K562 (cell line): ENCODE measurements at regions not wholly inside any gene's neighbourhood (a gene's known extent, or its start where the extent isn't known, plus 50 kb on each side); places are given as distances from the start of the nearest gene placed in this dataset.

Source experiments
- ATAC-seq: fragments of 200-7000 bp; cut with Tn5 transposase; 3 replicates; pipeline ENCODE4 v1.9.1; 2020; ENCODE audit warnings: moderate library complexity
- BruUV-seq: library from RNA; stranded (reverse); fragments of 400-500 nt; replicated peaks from 2 replicates; lab custom pipeline; 2021; lab: Mats Ljungman, UMichigan
- CTCF ChIA-PET: fragments of 300-600 bp; formaldehyde crosslinking; extraction: SDS; loops from one replicate; lab custom pipeline; 2021; ENCODE audit warnings: low intra/inter-chr PET ratio; lab: Yijun Ruan, JAX
- POLR2A ChIA-PET: fragments of 300-600, 350-650 bp; sonication (Branson Sonifier 250); formaldehyde crosslinking; extraction: SDS; loops from one replicate; lab custom pipeline; 2021; ENCODE audit warnings: antibody characterized with exemption, inconsistent platforms; lab: Yijun Ruan, JAX
- DNase-seq, 4 experiments: peaks; one replicate each; pipeline versions ENCODE4 v3.0.0 to v3.0.0-alpha.2; 2011 to 2018; ENCODE audit warnings: low spot score in 3 of 4, mixed read lengths in 3 of 4; ENCODE audit errors: extremely low read depth in 1 of 4
- FAIRE-seq: peaks from 2 replicates; lab custom pipeline; 2011; peaks lifted over from hg19 to GRCh38; lab: Jason Lieb, UNC
- H2AFZ ChIP-seq: 2 replicates; pipeline ENCODE4 v1.6.0; 2011; ENCODE audit warnings: low read depth, low read length, control low read depth, inconsistent platforms
- H3K27ac ChIP-seq: fragments of 200-600 bp; 3 replicates; pipeline ENCODE4 v1.8.0; 2011; ENCODE audit warnings: low read depth, mild to moderate bottlenecking, control low read depth, inconsistent platforms, low read length, moderate library complexity, mixed read lengths; ENCODE audit errors: extremely low read depth
- H3K27me3 ChIP-seq, 2 experiments: fragments of 300-600 bp in 1 of 2; 2 replicates in 1 of 2; 3 replicates in 1 of 2; pipeline versions ENCODE4 v1.6.0 to v1.8.0; 2011; ENCODE audit warnings: inconsistent platforms in 2 of 2, low read length in 2 of 2, mild to moderate bottlenecking in 1 of 2, mixed read lengths in 1 of 2, moderate library complexity in 1 of 2; ENCODE audit not compliant: control insufficient read depth in 2 of 2, insufficient read depth in 2 of 2
- H3K36me3 ChIP-seq: fragments of 300-600 bp; 3 replicates; pipeline ENCODE4 v1.8.0; 2011; ENCODE audit warnings: mild to moderate bottlenecking, low read length, inconsistent platforms; ENCODE audit not compliant: control insufficient read depth, insufficient read depth
- H3K4me1 ChIP-seq, 2 experiments: fragments of 200-600 bp in 1 of 2; replicated peaks in 1 of 2; 2 replicates in 1 of 2; 3 replicates in 1 of 2; pipeline versions ENCODE4 v1.5.1 to v1.8.0; 2011; ENCODE audit warnings: inconsistent platforms in 2 of 2, low read length in 2 of 2, mild to moderate bottlenecking in 1 of 2, mixed read lengths in 1 of 2, moderate library complexity in 1 of 2; ENCODE audit not compliant: control insufficient read depth in 2 of 2, insufficient read depth in 2 of 2
- H3K4me2 ChIP-seq: 2 replicates; pipeline ENCODE4 v1.6.1; 2011; ENCODE audit warnings: low read length, control low read depth, inconsistent platforms, mixed read lengths; ENCODE audit not compliant: insufficient read depth
- H3K4me3 ChIP-seq: fragments of 200-600 bp; sonication (generic), shearing (Covaris generic); 2 replicates; pipeline ENCODE4 v1.5.1; 2016; ENCODE audit warnings: control low read depth, inconsistent platforms
- H3K79me2 ChIP-seq: fragments of 200-600 bp; 3 replicates; pipeline ENCODE4 v1.8.0; 2011; ENCODE audit warnings: low read length, inconsistent platforms; ENCODE audit not compliant: control insufficient read depth, insufficient read depth
- H3K9ac ChIP-seq, 2 experiments: 2 replicates each; pipeline versions ENCODE4 v1.6.0 to v1.6.1; 2011; ENCODE audit warnings: low read depth in 2 of 2, low read length in 2 of 2, control low read depth in 1 of 2, inconsistent platforms in 1 of 2, mild to moderate bottlenecking in 1 of 2, mixed read lengths in 1 of 2; ENCODE audit not compliant: insufficient read depth in 1 of 2
- H3K9me1 ChIP-seq: one replicate; pipeline ENCODE4 v1.6.0; 2011; ENCODE audit warnings: inconsistent platforms, mild to moderate bottlenecking, low read length, moderate library complexity; ENCODE audit not compliant: control insufficient read depth, insufficient read depth
- H3K9me3 ChIP-seq: replicated peaks from 2 replicates; pipeline ENCODE4 v1.5.1; 2011; ENCODE audit warnings: low read depth, low read length, inconsistent platforms; ENCODE audit not compliant: control insufficient read depth, insufficient read depth
- H4K20me1 ChIP-seq: replicated peaks from 2 replicates; pipeline ENCODE4 v1.6.1; 2011; ENCODE audit warnings: low read length, inconsistent platforms, mixed read lengths; ENCODE audit not compliant: control insufficient read depth, insufficient read depth
- BCOR ChIP-seq: fragments of 450-650 bp; IDR thresholded peaks from 2 replicates; pipeline ENCODE4 v1.6.1; 2016
- HDGF ChIP-seq: fragments of 450-650 bp; IDR thresholded peaks from 2 replicates; pipeline ENCODE4 v1.6.1; 2016
- HNRNPUL1 ChIP-seq: fragments of 200-400 bp; formaldehyde crosslinking; IDR thresholded peaks from 2 replicates; pipeline ENCODE4 v1.6.1; 2017; ENCODE audit warnings: low read length
- MYC ChIP-seq, 2 experiments: fragments of 250-450 bp in 1 of 2; sonication (Bioruptor Pico) in 1 of 2; IDR thresholded peaks; 2 replicates each; pipeline versions ENCODE4 v1.5.1 to v1.6.1; 2012 to 2021; ENCODE audit warnings: low read depth in 2 of 2, borderline replicate concordance in 1 of 2, improper control_type of control experiment in 1 of 2, low read length in 1 of 2, mild to moderate bottlenecking in 1 of 2, moderate library complexity in 1 of 2
- PML ChIP-seq: IDR thresholded peaks from 2 replicates; pipeline ENCODE4 v1.6.1; 2012; ENCODE audit warnings: low read length, inconsistent platforms
- POLR3G ChIP-seq: IDR thresholded peaks from 2 replicates; pipeline ENCODE4 v1.6.1; 2011; ENCODE audit not compliant: insufficient read length, insufficient replicate concordance; ENCODE audit errors: extremely low read depth
- PREB ChIP-seq: sonication (generic); formaldehyde crosslinking; IDR thresholded peaks from 2 replicates; pipeline ENCODE4 v1.8.1; 2023; ENCODE audit warnings: mild to moderate bottlenecking, missing genetic modification reagents
- SMARCA4 ChIP-seq: fragments of 450-650 bp; IDR thresholded peaks from 2 replicates; pipeline ENCODE4 v1.6.1; 2016
- TCF15 ChIP-seq: fragments of 250-450 bp; sonication (Bioruptor Pico); IDR thresholded peaks from 2 replicates; pipeline ENCODE4 v1.8.0; 2022; ENCODE audit warnings: moderate library complexity, mild to moderate bottlenecking, inconsistent platforms
- TEAD1 ChIP-seq, 2 experiments: fragments of 450-650 bp in 1 of 2; sonication (generic) in 1 of 2; formaldehyde crosslinking; IDR thresholded peaks; 2 replicates each; pipeline versions ENCODE4 v1.4.0 to v1.8.0; 2020 to 2022; ENCODE audit warnings: mild to moderate bottlenecking in 2 of 2, missing genetic modification reagents in 1 of 2
- THRAP3 ChIP-seq: fragments of 450-650 bp; IDR thresholded peaks from 2 replicates; pipeline ENCODE4 v1.6.1; 2016; ENCODE audit warnings: mild to moderate bottlenecking, inconsistent platforms, borderline replicate concordance
- ZBTB43 ChIP-seq: sonication (generic); formaldehyde crosslinking; IDR thresholded peaks from 2 replicates; pipeline ENCODE4 v1.8.0; 2023; ENCODE audit warnings: mild to moderate bottlenecking, missing genetic modification reagents
- ZNF324 ChIP-seq: fragments of 250-450 bp; sonication (Bioruptor Pico); IDR thresholded peaks from 2 replicates; pipeline ENCODE4 v1.4.0; 2020; ENCODE audit warnings: mild to moderate bottlenecking
- ZNF347 ChIP-seq: fragments of 450-650 bp; formaldehyde crosslinking; IDR thresholded peaks from 2 replicates; pipeline ENCODE4 v1.4.0; 2020; ENCODE audit warnings: low read depth, mild to moderate bottlenecking, moderate library complexity
- WGBS: fragments of 100-300 bp; shearing (Covaris generic); methylation state at CpG from one replicate; pipeline ENCODE4 v1.1.6; 2016; ENCODE audit warnings: low coverage, mixed read lengths; ENCODE audit not compliant: insufficient coverage; ENCODE audit errors: missing lambda C conversion rate; 5-methylcytosine and 5-hydroxymethylcytosine counted together
- in situ Hi-C: fragments of 300-500 bp; cut with MboI; formaldehyde crosslinking; loops from 4 replicates; pipeline ENCODE4 v1.15.0; 2018; ENCODE audit warnings: inconsistent platforms, mixed read lengths
- intact Hi-C: fragments of 100-400 bp; cut with micrococcal nuclease; formaldehyde crosslinking; loops from 2 replicates; pipeline ENCODE4 v1.14.2; 2022

DNA sequence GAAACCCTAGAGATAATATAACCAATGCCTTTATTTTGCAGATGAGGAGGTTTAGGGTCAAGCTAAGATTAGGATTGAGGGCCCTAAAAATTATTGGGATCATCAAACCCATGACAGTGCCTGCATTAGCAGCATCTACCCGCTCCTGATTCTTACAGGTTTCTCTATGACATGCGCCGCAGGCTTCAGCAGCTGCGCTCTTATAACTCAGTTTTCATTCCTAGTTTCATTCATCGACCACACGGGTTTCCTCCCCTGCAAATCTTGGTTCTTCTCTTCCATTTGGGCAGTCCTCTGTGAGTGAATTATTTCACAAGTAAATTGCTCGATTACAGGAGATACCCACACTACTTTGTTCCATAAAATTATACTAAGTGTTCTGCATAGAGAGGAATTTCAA is 137.2 kb downstream of the SLC24A2 start:
- Histone ChIP-seq H3K9ac (no peak overlapping the region), H3K27me3 (no peaks in the 10 kb centered on the region), H3K9me3 (no peaks in the 10 kb centered on the region), H3K79me2 (no peaks in the 10 kb centered on the region), H3K36me3 (no peaks in the 10 kb centered on the region), H3K4me1 (peaks cover 0 to 12% of the 10 kb centered on the region in 2 experiments; a peak in 2 of 5 replicates), H3K27ac (no peak overlapping the region), H3K4me2 (no peak overlapping the region), H4K20me1 (no peaks in the 10 kb centered on the region), H2AFZ (no peak overlapping the region), H3K4me3 (no peak overlapping the region), H3K9me1 (no peaks in the 10 kb centered on the region)
- no TSS peak for BruUV-seq
- ChIA-PET CTCF (no interaction called here), POLR2A (no interaction called here)
- 37% methylated on average over 7 of the region's 7 CpGs for WGBS
- intact Hi-C loops, result no loop called here
- TF ChIP-seq PML, result no peak
- TF ChIP-seq TCF15 (CRISPR knock-in tag), result no peak
- TF ChIP-seq BCOR, result no peak
- TF ChIP-seq HNRNPUL1, result no peak
- no peak for TF ChIP-seq TEAD1 (CRISPR knock-in tag; IDR thresholded peaks at IDR 0.05)
- no peak for TF ChIP-seq POLR3G
- no peak for TF ChIP-seq SMARCA4
- TF ChIP-seq ZBTB43 (CRISPR knock-in tag), result no peak
- TF ChIP-seq ZNF347 (CRISPR knock-in tag), result no peak
- TF ChIP-seq PREB, result no peak
- TF ChIP-seq MYC (IDR thresholded peaks at IDR 0.05; ENCODE audit: low read depth, low read length), result no peak
- no peak for TF ChIP-seq MYC (CRISPR knock-in tag; IDR thresholded peaks at IDR 0.05; ENCODE audit: borderline replicate concordance, low read depth)
- no peak for TF ChIP-seq ZNF324 (CRISPR knock-in tag)
- no peak for TF ChIP-seq HDGF
- TF ChIP-seq THRAP3, result no peak
- DNase-seq, result no peak
- in situ Hi-C loops, result no loop called here
- FAIRE-seq, result no peak
- no peak for ATAC-seq
